ENCODE measurements at regions not wholly inside any gene's neighbourhood (a gene's known extent, or its start where the extent isn't known, plus 50 kb on each side); places are given as distances from the start of the nearest gene placed in this dataset.
"Not testable (repeated sequence)": the region's sequence is repeated elsewhere in the genome, so short reads cannot be mapped to it uniquely, and the experiment has no call there.

DNA sequence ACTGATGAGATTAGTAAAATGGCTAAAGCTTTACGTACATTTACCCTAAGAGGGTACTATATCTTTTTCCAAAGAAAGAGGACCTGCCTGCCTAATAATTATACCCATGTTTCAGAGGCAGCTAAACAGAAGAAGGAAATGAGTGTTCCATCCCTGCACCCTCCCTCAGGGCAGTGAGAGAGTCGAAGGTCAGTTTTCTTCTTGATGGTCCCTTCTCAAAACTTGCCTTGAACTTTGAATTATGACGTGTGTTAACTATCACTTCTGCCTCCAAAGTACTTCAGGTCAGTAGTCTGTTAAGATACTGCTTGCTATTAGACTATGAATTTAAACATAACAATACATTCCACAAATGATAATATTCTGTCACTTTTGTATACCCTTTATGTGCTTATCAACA, 294.8 kb upstream of the CHRM3 start:
- CTCF ChIA-PET = no interaction called here

DNA sequence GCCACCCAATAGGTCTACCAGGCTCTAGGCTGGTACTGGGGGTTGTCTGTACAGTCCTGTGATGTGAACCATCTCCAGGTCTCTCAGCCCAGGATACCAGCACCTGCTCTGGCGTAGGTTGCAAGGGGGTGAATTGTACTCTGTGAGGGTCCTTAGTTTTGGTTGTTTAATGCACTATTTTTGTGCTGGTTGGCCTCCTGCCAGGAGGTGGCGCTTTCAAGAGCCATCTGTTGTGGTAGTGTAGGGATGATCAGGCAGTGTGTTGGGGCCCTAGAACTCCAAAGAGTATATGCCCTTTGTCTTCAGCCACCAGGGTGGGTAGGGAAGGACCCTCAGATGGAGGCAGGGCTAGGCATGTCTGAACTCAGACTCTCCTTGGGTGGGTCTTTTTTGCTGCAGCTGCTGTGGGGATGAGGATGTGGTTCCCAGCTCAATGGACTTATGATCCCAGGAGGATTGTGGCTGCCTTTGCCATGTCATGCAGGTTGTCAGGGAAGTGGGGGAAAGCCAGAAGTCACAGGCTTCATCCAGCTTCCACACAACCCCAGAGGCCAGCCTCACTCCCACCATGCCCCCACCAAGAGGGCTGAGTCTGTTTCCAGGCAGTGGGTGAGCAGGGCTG, 301.8 kb upstream of the CHRM3 start:
- Mint-ChIP-seq H3K27ac (no peak overlapping the region), H3K27me3 (no peaks in the 10 kb centered on the region), H3K4me3 (no peak overlapping the region), H3K9me3 (ENCODE audit: low read depth) (peaks cover 8% of the 10 kb centered on the region), H3K36me3 (ENCODE audit: low read depth) (no peaks in the 10 kb centered on the region), H3K4me1 (no peaks in the 10 kb centered on the region)
- ATAC-seq = no peak
- intact Hi-C loops (cut with DNase I, micrococcal nuclease) = no loop called here
- POLR2A ChIA-PET = no interaction called here
- DNase-seq = no peak
- CTCF ChIA-PET = no interaction called here

More for the DNA sequence above, 294.8 kb upstream of the CHRM3 start:
- no peaks in the 10 kb centered on the region for H3K4me1 Mint-ChIP-seq
- no peak for ATAC-seq
- no peaks in the 10 kb centered on the region for H3K9me3 Mint-ChIP-seq (ENCODE audit: low read depth)
- intact Hi-C loops (cut with DNase I, micrococcal nuclease) = no loop called here
- no peak overlapping the region for H3K4me3 Mint-ChIP-seq
- no peak for DNase-seq
- H3K36me3 Mint-ChIP-seq (ENCODE audit: low read depth) = no peaks in the 10 kb centered on the region
- no peak overlapping the region for H3K27ac Mint-ChIP-seq
- H3K27me3 Mint-ChIP-seq = peaks cover 2% of the 10 kb centered on the region
- POLR2A ChIA-PET = no interaction called here

DNA sequence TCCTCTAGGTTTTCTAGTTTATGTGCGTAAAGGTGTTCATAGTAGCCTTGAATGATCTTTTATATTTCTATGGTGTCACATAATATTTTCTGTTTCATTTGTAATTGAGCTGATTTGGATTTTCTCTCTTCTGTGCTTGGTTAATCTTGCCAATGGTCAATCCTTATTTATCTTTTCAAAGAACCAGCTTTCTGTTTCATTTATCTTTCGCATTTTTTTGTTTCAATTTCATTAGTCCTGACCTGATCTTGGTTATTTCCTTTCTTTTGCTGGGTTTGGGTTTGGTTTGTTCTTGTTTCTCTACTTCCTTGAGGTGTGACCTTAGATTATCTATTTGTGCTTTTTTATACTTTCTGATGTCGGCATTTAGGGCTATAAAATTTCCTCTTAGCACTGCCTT, 304.4 kb upstream of the CHRM3 start:
- POLR2A ChIA-PET; H3K27me3 Mint-ChIP-seq; DNase-seq; ATAC-seq; H3K4me3 Mint-ChIP-seq; intact Hi-C loops (cut with DNase I, micrococcal nuclease); H3K27ac Mint-ChIP-seq; H3K4me1 Mint-ChIP-seq; H3K36me3 Mint-ChIP-seq (ENCODE audit: low read depth); CTCF ChIA-PET: not testable (repeated sequence)
- H3K9me3 Mint-ChIP-seq (ENCODE audit: low read depth) = peaks cover 11% of the 10 kb centered on the region

DNA sequence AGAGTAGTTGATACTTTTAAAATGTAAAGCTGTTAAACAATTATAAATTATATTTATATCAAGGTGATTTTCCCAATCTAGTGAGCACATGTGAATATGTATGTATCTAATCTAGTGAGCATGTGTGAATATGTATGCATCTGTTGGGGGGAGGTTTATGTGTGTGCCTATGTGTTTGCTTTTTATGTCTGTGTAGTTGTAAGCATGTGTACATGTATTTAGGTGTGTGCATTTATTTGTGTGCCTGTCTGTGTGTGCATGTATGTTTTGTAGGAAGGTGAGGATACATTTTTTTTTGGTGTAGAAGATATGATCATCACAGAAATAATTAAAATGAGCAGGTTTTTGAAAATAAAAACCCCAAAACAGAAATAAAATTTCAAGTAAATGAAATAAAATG, 318.9 kb upstream of the CHRM3 start:
- DNase-seq (no peak), ATAC-seq (no peak)
- Mint-ChIP-seq H3K27me3 (no peaks in the 10 kb centered on the region), H3K27ac (no peak overlapping the region), H3K36me3 (ENCODE audit: low read depth) (no peaks in the 10 kb centered on the region), H3K4me3 (no peak overlapping the region), H3K4me1 (no peaks in the 10 kb centered on the region), H3K9me3 (ENCODE audit: low read depth) (peaks cover 2% of the 10 kb centered on the region)
- ChIA-PET CTCF (no interaction called here), POLR2A (no interaction called here)
- intact Hi-C loops (cut with DNase I, micrococcal nuclease) = no loop called here

- POLR2A ChIA-PET = no interaction called here
- no peak for ATAC-seq
Observed at GRCh38 chr1:239067058-239067457, 319.3 kb upstream of the CHRM3 start.

GRCh38 chr1:239061770-239062169, 324.6 kb upstream of the CHRM3 start:
- no peak overlapping the region for H3K4me3 Mint-ChIP-seq
- no peaks in the 10 kb centered on the region for H3K36me3 Mint-ChIP-seq (ENCODE audit: low read depth)
- no peak overlapping the region for H3K27ac Mint-ChIP-seq
- CTCF ChIA-PET = no interaction called here
- no peak for ATAC-seq
- no peaks in the 10 kb centered on the region for H3K27me3 Mint-ChIP-seq
- no peak for DNase-seq
- intact Hi-C loops (cut with DNase I, micrococcal nuclease) = no loop called here
- H3K4me1 Mint-ChIP-seq = no peaks in the 10 kb centered on the region
- no peaks in the 10 kb centered on the region for H3K9me3 Mint-ChIP-seq (ENCODE audit: low read depth)
- POLR2A ChIA-PET = no interaction called here

More at GRCh38 chr1:239067058-239067457, 319.3 kb upstream of the CHRM3 start:
- DNase-seq = no peak
- CTCF ChIA-PET = no interaction called here
- Mint-ChIP-seq H3K36me3 (ENCODE audit: low read depth) (no peaks in the 10 kb centered on the region), H3K9me3 (ENCODE audit: low read depth) (peaks cover 2% of the 10 kb centered on the region), H3K4me3 (no peak overlapping the region), H3K27me3 (no peaks in the 10 kb centered on the region), H3K4me1 (no peaks in the 10 kb centered on the region), H3K27ac (no peak overlapping the region)
- intact Hi-C loops (cut with DNase I, micrococcal nuclease) = no loop called here

DNA sequence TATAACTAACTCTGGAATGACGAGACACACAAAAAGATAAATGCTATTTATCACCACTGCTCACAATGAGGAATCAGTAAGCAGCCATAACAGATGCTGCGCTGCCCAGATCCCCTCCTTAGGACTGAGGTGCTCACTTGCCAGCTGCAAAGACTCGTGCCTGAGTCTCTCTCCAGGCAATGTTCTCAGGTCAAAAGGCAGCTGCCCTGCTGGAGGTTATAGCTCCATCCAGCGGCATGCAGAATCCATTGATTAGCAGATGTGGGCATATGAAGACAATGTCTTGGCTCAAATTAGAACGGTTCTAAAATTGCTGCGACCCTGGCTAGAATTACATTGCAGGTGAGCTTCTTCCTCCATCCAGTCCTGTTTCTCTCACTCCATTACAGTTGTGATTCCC, 328.2 kb upstream of the CHRM3 start:
- Mint-ChIP-seq H3K4me3 (no peak overlapping the region), H3K27ac (no peak overlapping the region), H3K27me3 (no peaks in the 10 kb centered on the region), H3K9me3 (ENCODE audit: low read depth) (peaks cover 2% of the 10 kb centered on the region), H3K36me3 (ENCODE audit: low read depth) (no peaks in the 10 kb centered on the region), H3K4me1 (no peaks in the 10 kb centered on the region)
- intact Hi-C loops (cut with DNase I, micrococcal nuclease) = no loop called here
- ATAC-seq (no peak), DNase-seq (no peak)
- POLR2A ChIA-PET = no interaction called here
- CTCF ChIA-PET = interaction anchor here (0.7 kb wide), 1 partner anchor 839 kb away, joined by 3 read pairs; no protein-coding TSS in a partner anchor

DNA sequence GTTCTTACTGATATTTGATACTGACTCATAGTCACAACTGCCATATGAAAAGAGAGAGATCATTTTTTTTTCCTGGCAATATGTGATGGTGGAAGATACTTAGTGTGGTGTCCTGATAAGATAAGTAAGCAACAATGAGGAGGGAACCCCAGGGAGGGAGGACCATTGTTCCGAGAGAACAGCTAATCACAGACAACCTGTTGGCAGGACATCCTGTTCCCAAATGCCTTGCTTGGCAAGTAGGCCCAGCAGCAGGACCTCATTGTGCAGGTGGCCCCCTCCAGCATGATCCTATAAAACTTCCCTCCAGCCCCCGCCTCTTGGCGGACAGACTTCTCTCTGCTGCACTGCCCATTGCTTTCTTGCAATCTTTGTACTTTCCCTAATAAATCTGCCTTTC, 329.4 kb upstream of the CHRM3 start:
- H3K9me3 Mint-ChIP-seq (ENCODE audit: low read depth) = peaks cover 2% of the 10 kb centered on the region
- no peaks in the 10 kb centered on the region for H3K36me3 Mint-ChIP-seq (ENCODE audit: low read depth)
- H3K4me3 Mint-ChIP-seq = no peak overlapping the region

DNA sequence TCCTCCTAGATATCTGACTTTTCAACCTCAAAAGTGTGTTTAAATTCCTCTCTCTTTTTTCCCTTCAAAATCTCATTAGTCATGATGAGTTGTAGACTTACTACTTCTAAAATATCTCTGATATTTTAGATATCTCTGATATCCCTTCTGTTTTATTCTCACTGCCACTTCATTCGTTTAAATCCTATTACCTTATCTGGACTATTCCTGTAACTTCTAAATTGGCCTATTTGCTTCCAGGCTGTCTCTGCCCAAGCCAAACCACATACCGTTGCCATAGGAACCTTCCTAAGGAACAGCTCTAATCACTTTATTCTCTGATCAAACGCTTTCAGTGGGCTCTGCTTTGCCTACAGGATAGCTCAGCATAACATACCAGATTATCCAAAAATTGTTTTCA, 333.1 kb upstream of the CHRM3 start:
- ChIA-PET CTCF (no interaction called here), POLR2A (no interaction called here)
- Mint-ChIP-seq H3K4me3 (no peak overlapping the region), H3K9me3 (ENCODE audit: low read depth) (peaks cover 3% of the 10 kb centered on the region), H3K4me1 (no peaks in the 10 kb centered on the region), H3K27me3 (no peaks in the 10 kb centered on the region), H3K36me3 (ENCODE audit: low read depth) (no peaks in the 10 kb centered on the region), H3K27ac (no peak overlapping the region)
- intact Hi-C loops (cut with DNase I, micrococcal nuclease) = no loop called here
- DNase-seq (no peak), ATAC-seq (no peak)

More for the DNA sequence above, 329.4 kb upstream of the CHRM3 start:
- CTCF ChIA-PET = no interaction called here
- Mint-ChIP-seq H3K4me1 (no peaks in the 10 kb centered on the region), H3K27me3 (no peaks in the 10 kb centered on the region), H3K27ac (no peak overlapping the region)
- no peak for DNase-seq
- intact Hi-C loops (cut with DNase I, micrococcal nuclease) = no loop called here
- ATAC-seq = no peak
- POLR2A ChIA-PET = no interaction called here

- DNase-seq = no peak
- no peaks in the 10 kb centered on the region for H3K4me1 Mint-ChIP-seq
- POLR2A ChIA-PET = no interaction called here
- H3K36me3 Mint-ChIP-seq (ENCODE audit: low read depth) = no peaks in the 10 kb centered on the region
- H3K4me3 Mint-ChIP-seq = no peak overlapping the region
- no peak overlapping the region for H3K27ac Mint-ChIP-seq
- H3K27me3 Mint-ChIP-seq = no peaks in the 10 kb centered on the region
- intact Hi-C loops (cut with DNase I, micrococcal nuclease) = no loop called here
- no peak for ATAC-seq
- CTCF ChIA-PET = interaction anchor here (0.6 to 0.8 kb wide), 2 partner anchors 10 to 1105 kb away, joined by 3 read pairs; no protein-coding TSS in a partner anchor
- H3K9me3 Mint-ChIP-seq (ENCODE audit: low read depth) = peaks cover 2% of the 10 kb centered on the region
Observed at GRCh38 chr1:239049571-239049970, 336.8 kb upstream of the CHRM3 start.

GRCh38 chr1:239044829-239045228, 341.5 kb upstream of the CHRM3 start:
- no peaks in the 10 kb centered on the region for H3K4me1 Mint-ChIP-seq
- H3K27me3 Mint-ChIP-seq = no peaks in the 10 kb centered on the region
- H3K4me3 Mint-ChIP-seq = no peak overlapping the region

DNA sequence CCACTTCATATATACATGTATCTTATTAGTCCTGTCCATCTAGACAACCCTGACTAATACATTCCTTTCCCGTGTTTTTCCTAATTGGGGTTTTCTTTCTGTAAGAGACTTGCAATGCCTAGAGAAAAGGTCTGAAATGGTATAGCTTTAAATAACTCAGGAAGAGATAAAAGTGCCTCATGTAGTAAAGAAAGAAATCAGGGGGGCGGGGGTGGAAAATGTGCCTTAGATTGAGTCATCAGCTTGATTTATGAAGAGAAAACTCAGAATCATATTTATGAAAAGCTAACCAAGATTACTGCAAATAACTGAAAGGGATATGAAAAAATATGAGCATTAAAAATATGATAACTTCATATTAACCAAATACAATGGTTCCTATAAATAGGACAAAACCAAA, 345.8 kb upstream of the CHRM3 start:
- Mint-ChIP-seq H3K9me3 (ENCODE audit: low read depth) (peaks cover 4% of the 10 kb centered on the region), H3K27ac (no peak overlapping the region), H3K27me3 (no peaks in the 10 kb centered on the region), H3K4me1 (no peaks in the 10 kb centered on the region), H3K36me3 (ENCODE audit: low read depth) (no peaks in the 10 kb centered on the region), H3K4me3 (no peak overlapping the region)
- intact Hi-C loops (cut with DNase I, micrococcal nuclease) = no loop called here
- ChIA-PET CTCF (no interaction called here), POLR2A (no interaction called here)
- ATAC-seq = no peak
- no peak for DNase-seq

More at GRCh38 chr1:239044829-239045228, 341.5 kb upstream of the CHRM3 start:
- ChIA-PET CTCF (interaction anchor here (0.6 kb wide), 1 partner anchor 808 kb away, joined by 3 read pairs; no protein-coding TSS in a partner anchor), POLR2A (no interaction called here)
- H3K36me3 Mint-ChIP-seq (ENCODE audit: low read depth) = no peaks in the 10 kb centered on the region
- no peak overlapping the region for H3K27ac Mint-ChIP-seq
- DNase-seq (no peak), ATAC-seq (no peak)
- H3K9me3 Mint-ChIP-seq (ENCODE audit: low read depth) = peaks cover 2% of the 10 kb centered on the region
- intact Hi-C loops (cut with DNase I, micrococcal nuclease) = no loop called here

GRCh38 chr1:239031310-239031709, 355.1 kb upstream of the CHRM3 start:
- Mint-ChIP-seq H3K36me3 (ENCODE audit: low read depth) (no peaks in the 10 kb centered on the region), H3K4me3 (no peak overlapping the region), H3K27ac (no peak overlapping the region), H3K4me1 (no peaks in the 10 kb centered on the region), H3K27me3 (no peaks in the 10 kb centered on the region), H3K9me3 (ENCODE audit: low read depth) (no peaks in the 10 kb centered on the region)
- ChIA-PET POLR2A (no interaction called here), CTCF (no interaction called here)
- intact Hi-C loops (cut with DNase I, micrococcal nuclease) = no loop called here
- ATAC-seq = no peak
- no peak for DNase-seq
